ENCODE measurements at regions not wholly inside any gene's neighbourhood (a gene's known extent, or its start where the extent isn't known, plus 50 kb on each side); places are given as distances from the start of the nearest gene placed in this dataset.

DNA sequence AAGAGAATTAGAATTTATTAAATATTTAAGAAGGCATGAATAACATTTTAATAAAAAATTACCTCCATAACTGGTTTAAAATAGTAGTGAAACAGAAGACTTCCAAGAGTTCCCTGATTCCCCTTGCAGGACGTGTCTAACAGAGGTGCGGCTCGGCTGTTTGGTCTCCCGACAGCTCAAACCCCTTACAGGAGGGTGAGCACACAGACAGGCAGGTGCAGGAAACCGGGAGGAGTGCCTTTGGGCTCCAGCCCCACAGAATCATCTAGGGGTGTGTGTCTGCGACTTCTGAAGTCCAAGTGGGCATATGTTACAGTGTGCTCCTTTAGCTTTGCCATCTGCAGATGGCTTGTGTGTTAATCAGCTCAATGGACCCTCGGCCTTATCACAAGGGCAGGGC lies 88.1 kb upstream of the CCSER1 start:
- ChIA-PET CTCF (no interaction called here), POLR2A (no interaction called here)
- no peak overlapping the region for H3K27ac ChIP-seq (ENCODE audit: extremely low read depth, low read depth, low read length)
- no peaks in the 10 kb centered on the region for H3K9me3 ChIP-seq (ENCODE audit: control insufficient read depth, insufficient read depth, low read depth, low read length)
- TF ChIP-seq, protein P1, sequence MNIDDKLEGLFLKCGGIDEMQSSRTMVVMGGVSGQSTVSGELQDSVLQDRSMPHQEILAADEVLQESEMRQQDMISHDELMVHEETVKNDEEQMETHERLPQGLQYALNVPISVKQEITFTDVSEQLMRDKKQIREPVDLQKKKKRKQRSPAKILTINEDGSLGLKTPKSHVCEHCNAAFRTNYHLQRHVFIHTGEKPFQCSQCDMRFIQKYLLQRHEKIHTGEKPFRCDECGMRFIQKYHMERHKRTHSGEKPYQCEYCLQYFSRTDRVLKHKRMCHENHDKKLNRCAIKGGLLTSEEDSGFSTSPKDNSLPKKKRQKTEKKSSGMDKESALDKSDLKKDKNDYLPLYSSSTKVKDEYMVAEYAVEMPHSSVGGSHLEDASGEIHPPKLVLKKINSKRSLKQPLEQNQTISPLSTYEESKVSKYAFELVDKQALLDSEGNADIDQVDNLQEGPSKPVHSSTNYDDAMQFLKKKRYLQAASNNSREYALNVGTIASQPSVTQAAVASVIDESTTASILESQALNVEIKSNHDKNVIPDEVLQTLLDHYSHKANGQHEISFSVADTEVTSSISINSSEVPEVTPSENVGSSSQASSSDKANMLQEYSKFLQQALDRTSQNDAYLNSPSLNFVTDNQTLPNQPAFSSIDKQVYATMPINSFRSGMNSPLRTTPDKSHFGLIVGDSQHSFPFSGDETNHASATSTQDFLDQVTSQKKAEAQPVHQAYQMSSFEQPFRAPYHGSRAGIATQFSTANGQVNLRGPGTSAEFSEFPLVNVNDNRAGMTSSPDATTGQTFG (tag by site-specific recombination; IDR thresholded peaks at IDR 0.05; ENCODE audit: borderline replicate concordance), result no peak
- no peak for TF ChIP-seq ZNF391 (tag by site-specific recombination; IDR thresholded peaks at IDR 0.05; ENCODE audit: borderline replicate concordance, low read depth)
- no peak for TF ChIP-seq ZNF223 (tag by site-specific recombination; IDR thresholded peaks at IDR 0.05)
- TF ChIP-seq OSR2 (tag by site-specific recombination; IDR thresholded peaks at IDR 0.05), result no peak
- no peak for TF ChIP-seq ZFP41 (tag by site-specific recombination; IDR thresholded peaks at IDR 0.05; ENCODE audit: borderline replicate concordance)
- TF ChIP-seq, protein P2, sequence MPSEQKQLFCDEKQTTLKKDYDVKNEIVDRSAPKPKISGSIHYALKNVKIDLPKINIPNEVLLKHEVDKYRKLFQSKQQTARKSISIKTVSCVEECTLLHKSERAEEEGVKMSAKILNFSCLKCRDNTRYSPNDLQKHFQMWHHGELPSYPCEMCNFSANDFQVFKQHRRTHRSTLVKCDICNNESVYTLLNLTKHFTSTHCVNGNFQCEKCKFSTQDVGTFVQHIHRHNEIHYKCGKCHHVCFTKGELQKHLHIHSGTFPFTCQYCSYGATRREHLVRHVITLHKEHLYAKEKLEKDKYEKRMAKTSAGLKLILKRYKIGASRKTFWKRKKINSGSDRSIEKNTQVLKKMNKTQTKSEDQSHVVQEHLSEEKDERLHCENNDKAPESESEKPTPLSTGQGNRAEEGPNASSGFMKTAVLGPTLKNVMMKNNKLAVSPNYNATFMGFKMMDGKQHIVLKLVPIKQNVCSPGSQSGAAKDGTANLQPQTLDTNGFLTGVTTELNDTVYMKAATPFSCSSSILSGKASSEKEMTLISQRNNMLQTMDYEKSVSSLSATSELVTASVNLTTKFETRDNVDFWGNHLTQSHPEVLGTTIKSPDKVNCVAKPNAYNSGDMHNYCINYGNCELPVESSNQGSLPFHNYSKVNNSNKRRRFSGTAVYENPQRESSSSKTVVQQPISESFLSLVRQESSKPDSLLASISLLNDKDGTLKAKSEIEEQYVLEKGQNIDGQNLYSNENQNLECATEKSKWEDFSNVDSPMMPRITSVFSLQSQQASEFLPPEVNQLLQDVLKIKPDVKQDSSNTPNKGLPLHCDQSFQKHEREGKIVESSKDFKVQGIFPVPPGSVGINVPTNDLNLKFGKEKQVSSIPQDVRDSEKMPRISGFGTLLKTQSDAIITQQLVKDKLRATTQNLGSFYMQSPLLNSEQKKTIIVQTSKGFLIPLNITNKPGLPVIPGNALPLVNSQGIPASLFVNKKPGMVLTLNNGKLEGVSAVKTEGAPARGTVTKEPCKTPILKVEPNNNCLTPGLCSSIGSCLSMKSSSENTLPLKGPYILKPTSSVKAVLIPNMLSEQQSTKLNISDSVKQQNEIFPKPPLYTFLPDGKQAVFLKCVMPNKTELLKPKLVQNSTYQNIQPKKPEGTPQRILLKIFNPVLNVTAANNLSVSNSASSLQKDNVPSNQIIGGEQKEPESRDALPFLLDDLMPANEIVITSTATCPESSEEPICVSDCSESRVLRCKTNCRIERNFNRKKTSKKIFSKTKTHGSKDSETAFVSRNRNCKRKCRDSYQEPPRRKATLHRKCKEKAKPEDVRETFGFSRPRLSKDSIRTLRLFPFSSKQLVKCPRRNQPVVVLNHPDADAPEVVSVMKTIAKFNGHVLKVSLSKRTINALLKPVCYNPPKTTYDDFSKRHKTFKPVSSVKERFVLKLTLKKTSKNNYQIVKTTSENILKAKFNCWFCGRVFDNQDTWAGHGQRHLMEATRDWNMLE (tag by site-specific recombination; conservative IDR thresholded peaks at IDR 0.05; ENCODE audit: low read depth), result no peak
- TF ChIP-seq ZNF555 (tag by site-specific recombination; conservative IDR thresholded peaks at IDR 0.05), result no peak
- TF ChIP-seq, protein P3, sequence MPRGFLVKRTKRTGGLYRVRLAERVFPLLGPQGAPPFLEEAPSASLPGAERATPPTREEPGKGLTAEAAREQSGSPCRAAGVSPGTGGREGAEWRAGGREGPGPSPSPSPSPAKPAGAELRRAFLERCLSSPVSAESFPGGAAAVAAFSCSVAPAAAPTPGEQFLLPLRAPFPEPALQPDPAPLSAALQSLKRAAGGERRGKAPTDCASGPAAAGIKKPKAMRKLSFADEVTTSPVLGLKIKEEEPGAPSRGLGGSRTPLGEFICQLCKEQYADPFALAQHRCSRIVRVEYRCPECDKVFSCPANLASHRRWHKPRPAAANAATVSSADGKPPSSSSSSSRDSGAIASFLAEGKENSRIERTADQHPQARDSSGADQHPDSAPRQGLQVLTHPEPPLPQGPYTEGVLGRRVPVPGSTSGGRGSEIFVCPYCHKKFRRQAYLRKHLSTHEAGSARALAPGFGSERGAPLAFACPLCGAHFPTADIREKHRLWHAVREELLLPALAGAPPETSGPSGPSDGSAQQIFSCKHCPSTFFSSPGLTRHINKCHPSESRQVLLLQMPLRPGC (tag by site-specific recombination; IDR thresholded peaks at IDR 0.05), result no peak
- no peak for TF ChIP-seq ZNF654 (tag by site-specific recombination; IDR thresholded peaks at IDR 0.05; ENCODE audit: low read depth)
- TF ChIP-seq ZSCAN30 (tag by site-specific recombination; IDR thresholded peaks at IDR 0.05), result no peak
- TF ChIP-seq OVOL3 (tag by site-specific recombination; IDR thresholded peaks at IDR 0.05), result no peak
- TF ChIP-seq ZNF529 (tag by site-specific recombination; IDR thresholded peaks at IDR 0.05; ENCODE audit: insufficient replicate concordance), result no peak
- TF ChIP-seq BCL11A (tag by site-specific recombination; IDR thresholded peaks at IDR 0.05; ENCODE audit: low read depth), result no peak
- TF ChIP-seq ZNF350 (tag by site-specific recombination; IDR thresholded peaks at IDR 0.05), result no peak
- TF ChIP-seq ZFP37 (tag by site-specific recombination; IDR thresholded peaks at IDR 0.05), result no peak
- no peaks in the 10 kb centered on the region for H3K36me3 ChIP-seq (ENCODE audit: control insufficient read depth in 2 of 2, insufficient read depth in 1 of 2, low read length in 2 of 2)
- no peaks in the 10 kb centered on the region for H3K4me1 ChIP-seq (ENCODE audit: control insufficient read depth, insufficient read depth, low read length)
- H3K4me3 ChIP-seq (ENCODE audit: low read depth, low read length), result no peak overlapping the region

DNA sequence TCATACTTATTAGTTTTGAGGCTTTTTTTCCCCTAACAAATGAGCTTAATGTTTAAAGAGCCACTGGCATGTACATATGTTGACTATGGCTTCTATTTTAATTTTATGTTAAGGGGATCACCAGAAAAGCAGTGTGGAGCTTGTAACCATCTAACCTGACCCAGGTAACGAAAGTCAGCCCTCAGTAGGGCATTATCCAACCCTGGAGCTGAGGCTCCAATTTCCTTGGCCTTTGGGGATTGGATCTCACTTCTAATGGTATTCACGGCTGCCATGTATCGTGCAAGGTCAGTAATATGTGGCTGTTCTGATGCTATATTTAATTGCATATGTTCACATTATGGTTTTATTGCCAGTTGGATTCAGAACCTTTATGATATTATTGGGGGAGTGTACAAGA lies 75.2 kb upstream of the CCSER1 start:
- Histone ChIP-seq H3K4me1 (ENCODE audit: control insufficient read depth, insufficient read depth, low read length) (no peaks in the 10 kb centered on the region), H3K27ac (ENCODE audit: extremely low read depth, low read depth, low read length) (no peak overlapping the region), H3K4me3 (ENCODE audit: low read depth, low read length) (no peak overlapping the region), H3K9me3 (ENCODE audit: control insufficient read depth, insufficient read depth, low read depth, low read length) (no peaks in the 10 kb centered on the region), H3K36me3 (ENCODE audit: control insufficient read depth in 2 of 2, insufficient read depth in 1 of 2, low read length in 2 of 2) (no peaks in the 10 kb centered on the region)
- CTCF ChIA-PET, result interaction anchor here (0.9 kb wide), 1 partner anchor 38 kb away, joined by 4 read pairs; no protein-coding TSS in a partner anchor
- POLR2A ChIA-PET, result no interaction called here
- no peak for TF ChIP-seq ZXDB (tag by site-specific recombination; IDR thresholded peaks at IDR 0.05)
- TF ChIP-seq ZNF610 (tag by site-specific recombination; IDR thresholded peaks at IDR 0.05; ENCODE audit: borderline replicate concordance), result no peak
- TF ChIP-seq, protein P4, sequence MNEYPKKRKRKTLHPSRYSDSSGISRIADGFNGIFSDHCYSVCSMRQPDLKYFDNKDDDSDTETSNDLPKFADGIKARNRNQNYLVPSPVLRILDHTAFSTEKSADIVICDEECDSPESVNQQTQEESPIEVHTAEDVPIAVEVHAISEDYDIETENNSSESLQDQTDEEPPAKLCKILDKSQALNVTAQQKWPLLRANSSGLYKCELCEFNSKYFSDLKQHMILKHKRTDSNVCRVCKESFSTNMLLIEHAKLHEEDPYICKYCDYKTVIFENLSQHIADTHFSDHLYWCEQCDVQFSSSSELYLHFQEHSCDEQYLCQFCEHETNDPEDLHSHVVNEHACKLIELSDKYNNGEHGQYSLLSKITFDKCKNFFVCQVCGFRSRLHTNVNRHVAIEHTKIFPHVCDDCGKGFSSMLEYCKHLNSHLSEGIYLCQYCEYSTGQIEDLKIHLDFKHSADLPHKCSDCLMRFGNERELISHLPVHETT (tag by site-specific recombination; IDR thresholded peaks at IDR 0.05), result no peak
- TF ChIP-seq MZF1 (tag by site-specific recombination; IDR thresholded peaks at IDR 0.05; ENCODE audit: borderline replicate concordance), result no peak
- TF ChIP-seq ZNF670 (tag by site-specific recombination; IDR thresholded peaks at IDR 0.05; ENCODE audit: low read depth), result no peak
- TF ChIP-seq, protein P5, sequence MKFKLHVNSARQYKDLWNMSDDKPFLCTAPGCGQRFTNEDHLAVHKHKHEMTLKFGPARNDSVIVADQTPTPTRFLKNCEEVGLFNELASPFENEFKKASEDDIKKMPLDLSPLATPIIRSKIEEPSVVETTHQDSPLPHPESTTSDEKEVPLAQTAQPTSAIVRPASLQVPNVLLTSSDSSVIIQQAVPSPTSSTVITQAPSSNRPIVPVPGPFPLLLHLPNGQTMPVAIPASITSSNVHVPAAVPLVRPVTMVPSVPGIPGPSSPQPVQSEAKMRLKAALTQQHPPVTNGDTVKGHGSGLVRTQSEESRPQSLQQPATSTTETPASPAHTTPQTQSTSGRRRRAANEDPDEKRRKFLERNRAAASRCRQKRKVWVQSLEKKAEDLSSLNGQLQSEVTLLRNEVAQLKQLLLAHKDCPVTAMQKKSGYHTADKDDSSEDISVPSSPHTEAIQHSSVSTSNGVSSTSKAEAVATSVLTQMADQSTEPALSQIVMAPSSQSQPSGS (tag by site-specific recombination; IDR thresholded peaks at IDR 0.05; ENCODE audit: low read depth), result no peak
- TF ChIP-seq, protein P6, sequence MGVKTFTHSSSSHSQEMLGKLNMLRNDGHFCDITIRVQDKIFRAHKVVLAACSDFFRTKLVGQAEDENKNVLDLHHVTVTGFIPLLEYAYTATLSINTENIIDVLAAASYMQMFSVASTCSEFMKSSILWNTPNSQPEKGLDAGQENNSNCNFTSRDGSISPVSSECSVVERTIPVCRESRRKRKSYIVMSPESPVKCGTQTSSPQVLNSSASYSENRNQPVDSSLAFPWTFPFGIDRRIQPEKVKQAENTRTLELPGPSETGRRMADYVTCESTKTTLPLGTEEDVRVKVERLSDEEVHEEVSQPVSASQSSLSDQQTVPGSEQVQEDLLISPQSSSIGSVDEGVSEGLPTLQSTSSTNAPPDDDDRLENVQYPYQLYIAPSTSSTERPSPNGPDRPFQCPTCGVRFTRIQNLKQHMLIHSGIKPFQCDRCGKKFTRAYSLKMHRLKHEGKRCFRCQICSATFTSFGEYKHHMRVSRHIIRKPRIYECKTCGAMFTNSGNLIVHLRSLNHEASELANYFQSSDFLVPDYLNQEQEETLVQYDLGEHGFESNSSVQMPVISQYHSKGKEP (tag by site-specific recombination; IDR thresholded peaks at IDR 0.05), result no peak
